GM21390 (cell line): ENCODE measurements at regions not wholly inside any gene's neighbourhood (a gene's known extent, or its start where the extent isn't known, plus 50 kb on each side); places are given as distances from the start of the nearest gene placed in this dataset.
A peak's percentile ranks its signal among the peaks of the same experiment; 100 is the strongest.
"Not testable (repeated sequence)": the region's sequence is repeated elsewhere in the genome, so short reads cannot be mapped to it uniquely, and the experiment has no call there.

Experiments
- ATAC-seq: cut with Tn5 transposase; IDR thresholded peaks from one replicate; pipeline ENCODE4 v1.9.1; 2021; ENCODE audit not compliant: unreplicated experiment

- ATAC-seq: no peak
These were observed 142.4 kb upstream of the GRAMD2B start for GRCh38 chr5:126280846-126281245.

- ATAC-seq: no peak
These were observed 138.1 kb upstream of the GRAMD2B start for GRCh38 chr5:126284977-126285696.

- ATAC-seq: not testable (repeated sequence)
These were observed 127.1 kb upstream of the GRAMD2B start for GRCh38 chr5:126296121-126296520.

- no peak for ATAC-seq
These were observed 122.9 kb upstream of the GRAMD2B start for GRCh38 chr5:126300293-126300692.

- ATAC-seq: no peak
These were observed 122.2 kb upstream of the GRAMD2B start for GRCh38 chr5:126301056-126301455.

GRCh38 chr5:126309860-126310259, 113.3 kb upstream of the GRAMD2B start:
- no peak for ATAC-seq

GRCh38 chr5:126311766-126312165, 111.4 kb upstream of the GRAMD2B start:
- no peak for ATAC-seq

- no peak for ATAC-seq
These were observed 107.9 kb upstream of the GRAMD2B start for GRCh38 chr5:126315341-126315740.

GRCh38 chr5:126332326-126332725, 90.9 kb upstream of the GRAMD2B start:
- ATAC-seq: no peak

- ATAC-seq: no peak
These were observed 88.4 kb upstream of the GRAMD2B start for GRCh38 chr5:126334760-126335159.

GRCh38 chr5:126335886-126336285, 87.3 kb upstream of the GRAMD2B start:
- no peak for ATAC-seq

- no peak for ATAC-seq
These were observed 84.6 kb upstream of the GRAMD2B start for GRCh38 chr5:126338635-126339034.

- peak; percentile 75 for ATAC-seq
These were observed 83.9 kb upstream of the GRAMD2B start for GRCh38 chr5:126339215-126339805.

- ATAC-seq: no peak
These were observed 81.1 kb upstream of the GRAMD2B start for GRCh38 chr5:126341906-126342630.

GRCh38 chr5:126348855-126349635, 74.2 kb upstream of the GRAMD2B start:
- no peak for ATAC-seq

GRCh38 chr5:126351153-126351552, 72.1 kb upstream of the GRAMD2B start:
- ATAC-seq: no peak

GRCh38 chr5:126354012-126354857, 69.0 kb upstream of the GRAMD2B start:
- peak; percentile 28 for ATAC-seq

- ATAC-seq: no peak
These were observed 68.1 kb upstream of the GRAMD2B start for GRCh38 chr5:126354858-126355731.

- ATAC-seq: no peak
These were observed 67.3 kb upstream of the GRAMD2B start for GRCh38 chr5:126355940-126356339.
